Non-pigmented ciliary epithelial cell (primary cell): ENCODE measurements at regions not wholly inside any gene's neighbourhood (a gene's known extent, or its start where the extent isn't known, plus 50 kb on each side); places are given as distances from the start of the nearest gene placed in this dataset.
"Not testable (repeated sequence)": the region's sequence is repeated elsewhere in the genome, so short reads cannot be mapped to it uniquely, and the experiment has no call there.

Source experiments
- DNase-seq: peaks from one replicate; pipeline ENCODE4 v3.0.0-alpha.2; 2010; ENCODE audit warnings: low read depth

DNA sequence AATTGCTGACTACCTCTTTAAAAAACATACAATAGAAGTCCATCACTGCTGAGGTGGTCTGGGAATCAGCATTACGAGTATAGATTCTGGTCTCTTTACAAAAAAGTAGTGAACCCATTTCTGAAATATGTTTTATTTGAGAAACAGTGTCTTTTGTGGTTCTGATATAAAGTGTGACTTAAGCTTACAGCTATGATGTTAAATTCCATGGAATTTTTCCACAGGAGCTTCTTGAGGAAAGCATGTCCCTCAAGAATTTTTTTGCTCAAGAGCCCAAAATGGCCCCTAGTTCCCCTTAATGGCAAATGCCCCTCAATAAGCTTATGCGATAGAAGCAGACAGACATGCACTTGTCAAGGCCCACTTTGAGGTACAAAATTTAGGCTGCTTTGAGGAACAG is 265.7 kb downstream of the FAM170A start:
- no peak for DNase-seq

- no peak for DNase-seq
These were observed 267.6 kb downstream of the FAM170A start for GRCh38 chr5:119896826-119897536.

DNA sequence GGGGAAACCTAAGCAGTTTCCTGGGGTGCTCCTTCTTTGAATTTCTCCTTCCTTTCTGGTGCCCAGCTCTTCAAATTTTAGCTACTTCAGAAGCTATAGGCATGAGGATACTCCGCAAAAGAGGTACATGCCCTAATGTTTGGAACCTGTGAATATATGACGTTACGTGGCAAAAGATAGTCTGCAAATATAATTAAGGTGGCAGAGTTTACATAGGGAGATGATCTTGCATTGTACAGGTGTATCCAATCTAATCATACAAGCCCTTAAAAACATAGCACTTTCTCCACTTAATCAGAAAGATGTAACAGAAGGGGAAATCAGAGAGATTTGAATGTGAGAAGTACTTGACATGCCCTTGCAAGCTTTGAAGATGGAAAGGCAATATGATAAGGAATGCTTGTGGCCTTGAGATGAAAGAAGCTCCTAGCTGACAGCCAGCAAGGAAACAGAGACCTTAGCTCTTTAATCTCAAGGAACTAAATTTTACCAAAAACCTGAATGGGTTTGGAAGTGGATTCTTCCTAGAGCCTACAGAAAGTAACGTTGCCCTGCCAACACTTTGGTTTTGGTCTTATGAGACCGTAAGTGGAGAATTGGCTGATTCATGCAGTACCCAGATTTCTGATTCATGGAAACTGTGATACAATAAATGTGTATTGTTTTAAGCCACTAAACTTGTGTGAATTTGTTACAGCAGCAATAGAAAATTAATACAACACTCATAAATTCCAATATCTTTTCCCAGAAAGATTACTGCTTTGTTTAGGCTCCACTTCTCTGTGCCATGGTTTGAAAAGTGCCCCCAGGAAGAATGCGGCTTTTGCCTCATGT is 268.4 kb downstream of the FAM170A start:
- DNase-seq, result no peak

- no peak for DNase-seq
These were observed 270.6 kb downstream of the FAM170A start for GRCh38 chr5:119899981-119900380.

GRCh38 chr5:119902593-119902992 is 273.2 kb downstream of the FAM170A start:
- DNase-seq, result no peak

GRCh38 chr5:119913425-119913824 is 284.1 kb downstream of the FAM170A start:
- DNase-seq, result no peak

DNA sequence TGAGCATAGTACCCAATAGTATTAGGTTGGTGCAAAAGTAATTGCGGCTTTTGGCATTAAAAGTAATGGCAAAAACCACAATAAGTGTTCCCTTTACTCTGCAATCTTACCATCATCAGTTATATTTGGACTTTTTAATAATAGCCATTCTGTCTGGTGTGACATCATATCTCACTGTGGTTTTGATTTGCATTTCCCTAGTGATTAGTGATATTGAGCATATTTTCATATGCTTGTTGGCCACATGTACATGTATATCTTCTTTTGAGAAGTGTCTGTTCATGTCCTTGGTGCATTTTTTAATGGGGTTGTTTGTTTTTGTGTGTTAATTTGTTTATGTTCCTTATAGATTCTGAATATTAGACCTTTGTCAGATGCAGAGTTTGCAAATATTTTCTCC is 289.9 kb downstream of the FAM170A start:
- no peak for DNase-seq

DNA sequence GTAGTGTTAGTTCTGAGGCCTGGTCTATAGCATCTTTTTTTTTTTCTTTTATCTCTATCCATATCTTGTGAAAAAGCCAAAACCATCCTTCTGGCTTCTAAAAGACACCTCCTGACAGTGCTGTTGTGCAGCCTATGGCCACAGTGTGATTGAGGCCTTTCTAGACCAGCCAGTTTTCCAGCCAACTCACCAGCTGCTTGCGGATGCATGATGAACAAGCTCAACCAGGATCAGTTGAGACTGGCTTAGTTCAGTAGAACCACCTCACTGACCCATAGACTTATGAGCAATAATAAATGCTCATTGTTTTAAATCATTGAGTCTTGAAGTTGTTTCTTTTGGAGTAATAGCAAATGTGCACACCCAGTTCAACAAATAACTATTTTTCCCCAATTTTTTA is 296.9 kb downstream of the FAM170A start:
- no peak for DNase-seq

DNA sequence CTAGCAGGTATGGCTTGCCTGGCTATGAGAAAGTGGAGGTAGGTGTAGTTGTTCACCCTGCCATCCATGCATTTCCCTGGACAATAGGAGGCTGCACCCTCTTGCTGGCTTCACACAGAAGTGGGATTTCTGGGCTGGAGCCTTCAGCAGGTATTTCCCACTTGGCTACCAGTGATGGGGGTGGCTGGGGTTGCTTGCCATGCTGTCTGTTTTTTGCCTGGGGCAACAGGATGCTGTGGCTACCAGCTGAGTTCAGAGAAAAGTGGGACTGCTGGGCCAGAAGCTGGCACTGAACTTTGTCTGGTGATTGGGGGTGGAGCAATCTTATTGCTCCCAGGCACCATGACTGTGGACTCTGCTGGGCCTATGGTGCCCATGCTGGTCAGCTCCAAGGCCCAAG is 299.6 kb downstream of the FAM170A start:
- DNase-seq, result no peak

DNA sequence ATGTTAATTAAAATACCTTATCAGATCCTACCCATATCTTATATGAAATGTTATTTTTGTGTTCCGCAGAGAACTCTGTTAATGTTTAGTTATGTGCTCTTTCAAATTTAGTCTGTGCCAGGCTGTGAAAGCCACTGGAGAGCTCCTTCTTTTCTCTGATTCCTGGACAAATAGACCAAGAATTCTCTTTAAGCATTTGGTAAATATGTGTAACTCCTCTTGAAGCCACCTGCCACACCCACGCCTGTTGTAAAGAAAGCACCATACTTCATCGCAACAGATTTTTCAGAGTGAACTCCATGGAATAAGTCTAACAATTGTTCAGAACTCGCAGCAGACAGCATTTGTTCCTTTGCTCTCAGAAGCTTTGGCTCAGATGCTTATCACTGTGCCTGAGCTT is 301.1 kb downstream of the FAM170A start:
- DNase-seq, result no peak

- no peak for DNase-seq
These were observed 313.8 kb downstream of the FAM170A start for GRCh38 chr5:119943148-119943547.

DNA sequence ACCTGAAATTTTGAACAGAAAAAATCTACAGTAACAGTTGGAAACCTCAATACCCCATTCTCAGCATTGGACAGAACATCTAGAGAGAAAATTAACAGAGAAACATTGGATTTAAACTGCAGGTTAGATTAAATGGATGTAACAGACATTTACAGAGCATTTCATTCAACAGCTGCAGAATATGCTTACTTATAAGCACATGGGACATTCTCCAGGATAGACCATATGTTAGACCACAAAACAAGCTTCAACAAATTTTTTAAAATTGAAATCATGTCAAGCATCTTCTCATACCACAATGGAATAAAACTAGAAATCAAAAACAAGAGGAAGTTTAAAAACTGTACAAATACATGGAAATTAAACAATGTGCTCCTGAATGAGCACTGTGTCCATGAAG is 316.3 kb downstream of the FAM170A start:
- DNase-seq, result no peak

GRCh38 chr5:119948162-119948561 is 318.8 kb downstream of the FAM170A start:
- DNase-seq, result no peak

DNA sequence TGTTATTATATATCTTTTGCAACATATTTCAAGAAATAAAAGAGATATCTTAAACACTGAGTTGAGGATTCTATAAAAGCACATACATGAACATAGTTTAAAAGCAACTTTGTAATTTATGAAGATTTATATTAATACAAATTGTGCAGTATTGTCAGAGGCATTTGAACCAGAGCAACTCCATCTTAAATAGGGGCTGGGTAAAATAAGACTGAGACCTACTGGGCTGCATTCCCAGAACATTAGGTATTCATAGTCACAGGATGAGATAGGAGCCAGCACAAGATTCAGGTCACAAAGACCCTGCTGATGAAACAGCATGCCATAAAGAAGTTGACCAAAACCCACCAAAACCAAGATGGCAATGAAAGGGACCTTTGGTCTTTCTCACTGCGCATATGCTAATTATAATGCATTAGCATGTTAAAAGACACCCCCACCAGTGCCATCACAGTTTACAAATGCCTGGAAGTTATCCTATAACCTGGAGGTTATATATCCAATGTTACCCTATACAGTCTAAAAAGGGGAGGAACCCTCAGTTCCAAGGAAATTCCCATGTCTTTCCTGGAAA is 320.2 kb downstream of the FAM170A start:
- DNase-seq, result no peak

DNA sequence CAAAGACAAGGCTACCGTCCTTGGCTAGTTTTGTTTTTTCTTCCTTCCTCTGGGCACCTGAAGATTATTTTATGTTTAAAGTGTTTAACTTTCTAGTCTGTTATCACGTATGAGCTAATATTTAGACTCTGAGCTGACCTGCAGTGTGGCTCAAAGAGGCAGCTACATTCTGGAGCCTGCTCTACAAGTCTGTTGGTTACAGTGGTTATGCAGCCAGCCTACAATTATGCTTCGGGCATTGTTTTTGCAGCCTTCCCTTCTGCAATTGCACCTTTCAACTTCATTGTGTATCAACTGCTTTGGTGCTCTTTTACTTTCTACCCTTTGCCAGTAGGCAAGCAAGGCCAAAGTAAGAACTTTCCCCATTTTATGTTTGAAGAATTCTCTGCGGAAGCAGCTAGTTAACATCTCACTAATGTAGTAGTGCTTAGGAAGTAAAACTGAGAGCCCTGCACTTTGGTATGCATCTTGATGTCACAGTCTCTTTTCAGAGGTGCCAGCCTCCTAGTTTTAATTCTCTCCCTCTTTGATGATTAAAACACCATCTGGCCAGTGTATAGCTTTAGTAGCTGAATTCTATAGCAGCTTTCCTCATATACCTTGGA is 322.1 kb downstream of the FAM170A start:
- no peak for DNase-seq

DNA sequence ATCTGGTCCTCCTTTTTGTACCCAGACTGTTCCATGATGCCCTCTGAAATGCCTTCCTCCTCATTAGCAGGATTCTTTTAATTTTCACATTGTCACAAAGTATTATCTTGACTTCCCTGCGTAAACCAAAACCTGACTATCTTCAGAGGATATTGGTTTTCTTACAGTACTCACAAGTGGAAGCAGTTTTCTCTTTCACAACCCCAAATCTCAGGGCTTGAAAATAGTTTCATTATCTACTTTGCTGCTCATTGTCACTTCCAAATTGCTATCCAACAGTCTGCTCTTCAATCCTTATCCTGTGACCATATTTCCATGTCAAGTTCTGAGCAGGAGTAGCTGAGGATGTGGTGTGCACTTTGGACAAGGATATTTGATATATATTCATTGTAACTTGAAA is 324.1 kb downstream of the FAM170A start:
- no peak for DNase-seq

- no peak for DNase-seq
These were observed 324.7 kb downstream of the FAM170A start for GRCh38 chr5:119954106-119954505.

- no peak for DNase-seq
These were observed 332.6 kb downstream of the FAM170A start for GRCh38 chr5:119961993-119962392.

DNA sequence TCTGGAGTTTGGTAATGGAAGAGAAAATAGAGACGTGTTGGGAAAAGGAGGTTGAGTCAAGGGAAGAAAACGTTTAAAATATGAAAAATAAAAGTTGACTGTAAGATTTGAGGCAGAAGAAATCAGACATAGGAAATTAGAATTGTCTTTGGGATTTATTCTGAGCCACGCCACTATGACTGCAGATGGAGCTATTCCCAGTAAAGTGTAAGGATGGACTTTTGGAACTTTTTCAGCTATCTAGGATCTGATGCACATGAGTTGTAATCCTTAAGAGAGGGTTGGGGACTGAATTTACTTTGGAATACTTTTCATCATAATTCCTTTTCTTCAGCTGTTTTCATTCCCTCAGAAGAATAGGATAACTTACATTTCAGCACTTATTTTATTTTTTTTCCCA is 336.7 kb downstream of the FAM170A start:
- DNase-seq, result no peak

DNA sequence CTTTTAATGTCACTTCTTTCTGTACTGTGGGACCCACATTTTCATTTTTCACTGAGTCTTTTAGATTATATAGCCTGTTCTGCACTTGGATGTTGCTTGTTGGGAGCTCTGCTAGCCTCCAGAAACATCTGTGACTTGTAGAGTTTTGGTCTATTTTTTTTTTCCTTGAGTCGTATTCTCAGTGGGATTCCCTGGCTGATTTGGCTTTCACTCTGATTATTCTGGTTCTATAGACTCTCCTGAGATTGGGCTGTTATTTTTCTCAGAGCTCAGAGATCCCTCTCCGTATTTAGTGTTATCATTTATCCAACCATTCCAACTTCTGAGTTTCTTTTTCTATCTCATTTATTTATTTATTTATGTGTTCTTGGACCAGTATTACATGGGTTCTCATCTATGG is 339.3 kb downstream of the FAM170A start:
- DNase-seq, result no peak

DNA sequence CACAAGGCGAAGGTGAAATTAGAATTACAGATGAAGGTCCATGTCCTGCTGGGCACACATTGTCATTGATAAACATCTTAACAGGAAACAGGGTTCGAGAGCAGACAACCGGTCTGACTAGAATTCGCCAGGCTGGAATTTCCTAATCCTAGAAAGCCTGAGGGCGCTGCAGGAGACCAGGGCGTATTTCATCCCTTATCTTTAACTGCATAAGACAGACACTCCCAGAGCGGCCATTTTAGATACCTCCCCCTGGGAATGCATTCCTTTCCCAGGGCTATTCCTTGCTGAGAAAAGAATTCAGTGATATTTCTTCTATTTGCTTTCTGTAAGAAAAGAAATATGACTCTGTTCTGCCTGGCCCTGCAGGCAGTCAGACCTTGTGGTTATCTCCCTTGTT is 357.7 kb downstream of the FAM170A start:
- not testable (repeated sequence) for DNase-seq

DNA sequence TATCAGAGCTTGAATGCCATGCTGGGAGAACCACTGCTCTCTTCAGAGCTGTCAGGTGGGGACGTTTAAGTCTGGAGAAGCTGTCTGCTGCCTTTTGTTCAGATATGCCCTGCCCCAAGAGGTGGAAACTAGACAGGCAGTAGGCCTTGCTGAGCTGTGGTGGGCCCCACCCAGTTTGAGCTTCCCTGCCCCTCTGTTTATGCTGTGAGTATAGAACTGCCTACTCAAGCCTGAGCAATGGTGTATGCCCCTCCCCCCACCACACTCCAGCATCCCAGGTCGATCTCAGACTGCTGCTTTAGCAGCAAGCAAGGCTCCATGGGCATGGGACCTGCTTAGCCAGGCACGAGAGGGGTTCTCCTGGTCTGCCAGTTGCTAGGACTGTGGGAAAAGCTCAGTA is 362.3 kb downstream of the FAM170A start:
- no peak for DNase-seq

DNA sequence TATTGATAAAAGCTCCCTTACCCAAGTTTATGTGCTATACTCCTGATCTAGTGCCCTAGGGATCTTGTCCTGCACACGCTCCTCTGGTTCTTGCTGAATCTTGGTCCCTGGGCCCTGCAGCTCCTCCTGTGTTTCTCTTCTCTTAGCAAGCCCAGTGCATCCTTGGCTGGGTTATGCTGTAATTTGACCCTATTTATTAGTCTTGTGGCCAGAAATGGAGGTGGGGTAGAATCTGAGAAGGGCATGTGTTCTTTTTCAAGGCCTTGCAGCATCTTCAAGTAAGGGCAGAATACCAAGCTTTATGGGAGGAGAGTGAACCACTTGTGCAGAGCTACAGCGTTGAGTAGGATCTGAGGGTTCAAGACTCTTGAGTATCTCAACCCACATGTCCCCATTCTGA is 366.8 kb downstream of the FAM170A start:
- no peak for DNase-seq
